HCT116 (cell line): ENCODE measurements at regions not wholly inside any gene's neighbourhood (a gene's known extent, or its start where the extent isn't known, plus 50 kb on each side); places are given as distances from the start of the nearest gene placed in this dataset.

ENCODE experiments used
- ATAC-seq: fragments of 200-7000 bp; cut with Tn5 transposase; 2 replicates; pipeline ENCODE4 v1.9.1; 2020; ENCODE audit warnings: mild to moderate bottlenecking, moderate library complexity
- BruUV-seq: library from RNA; stranded (reverse); fragments of 400-500 nt; replicated peaks from 2 replicates; lab custom pipeline; 2021; lab: Mats Ljungman, UMichigan
- CTCF ChIA-PET: fragments of 300-600 bp; sonication (Branson Sonifier 250); formaldehyde crosslinking; loops from one replicate; lab custom pipeline; 2021; ENCODE audit warnings: antibody characterized with exemption; lab: Charles Lee
- POLR2A ChIA-PET: fragments of 300-600, 350-600 bp; sonication (Branson Sonifier 250); formaldehyde crosslinking; loops from one replicate; lab custom pipeline; 2021; ENCODE audit warnings: antibody characterized with exemption; lab: Charles Lee
- RAD21 ChIA-PET, 2 experiments: fragments of 300-600 bp; sonication (Branson Sonifier 250); formaldehyde crosslinking; loops; one replicate each; lab custom pipeline; 2023; ENCODE audit warnings: low total read pairs in 2 of 2; ENCODE audit not compliant: uncharacterized antibody in 2 of 2, unreplicated experiment in 2 of 2, low non-redundant PET in 1 of 2; lab: Charles Lee
- DNase-seq: peaks from one replicate; pipeline ENCODE4 v3.0.0-alpha.2; 2010; ENCODE audit warnings: low read depth, low spot score
- H2AFZ ChIP-seq: fragments of 200-600 bp; shearing (Covaris generic), sonication (generic); 2 replicates; pipeline ENCODE4 v1.6.1; 2017; ENCODE audit warnings: low read depth, mixed run types, mixed read lengths, antibody characterized with exemption, low read length; ENCODE audit not compliant: poor library complexity, severe bottlenecking
- H3K27ac ChIP-seq: 2 replicates; pipeline ENCODE4 v1.5.1; 2012; ENCODE audit warnings: low read depth, low read length
- H3K27me3 ChIP-seq: fragments of 200-600 bp; sonication (generic); 2 replicates; pipeline ENCODE4 v1.6.1; 2016; ENCODE audit warnings: mixed run types, low read length, mixed read lengths; ENCODE audit not compliant: insufficient read depth
- H3K36me3 ChIP-seq, 2 experiments: fragments of 200-500 bp in 1 of 2; fragments of 200-600 bp in 1 of 2; sonication (Bioruptor generic) in 1 of 2; sonication (generic) in 1 of 2; 2 replicates each; pipeline versions ENCODE4 v1.5.1 to v1.6.1; 2014 to 2016; ENCODE audit warnings: low read length in 2 of 2, inconsistent platforms in 1 of 2, mixed read lengths in 1 of 2, mixed run types in 1 of 2; ENCODE audit not compliant: insufficient read depth in 2 of 2, control insufficient read depth in 1 of 2
- H3K4me1 ChIP-seq, 2 experiments: fragments of 200-600 bp in 1 of 2; sonication (generic) in 1 of 2; 2 replicates each; pipeline versions ENCODE4 v1.5.1 to v1.6.1; 2012 to 2017; ENCODE audit warnings: low read length in 2 of 2, inconsistent platforms in 1 of 2, mild to moderate bottlenecking in 1 of 2, mixed read lengths in 1 of 2, mixed run types in 1 of 2, moderate library complexity in 1 of 2; ENCODE audit not compliant: insufficient read depth in 2 of 2, control insufficient read depth in 1 of 2
- H3K4me2 ChIP-seq: fragments of 200-600 bp; sonication (generic); 2 replicates; pipeline ENCODE4 v1.6.1; 2017; ENCODE audit warnings: mixed run types, low read length, mixed read lengths
- H3K4me3 ChIP-seq, 2 experiments: fragments of 200-600 bp in 1 of 2; sonication (generic) in 1 of 2; replicated peaks in 1 of 2; 2 replicates each; pipeline ENCODE4 v1.5.1; 2011 to 2016; ENCODE audit warnings: low read length in 2 of 2, control low read depth in 1 of 2, low read depth in 1 of 2, mild to moderate bottlenecking in 1 of 2, mixed read lengths in 1 of 2, mixed run types in 1 of 2
- H3K79me2 ChIP-seq: fragments of 200-600 bp; sonication (generic); 2 replicates; pipeline ENCODE4 v1.6.1; 2017; ENCODE audit warnings: mild to moderate bottlenecking, mixed run types, low read length, moderate library complexity, mixed read lengths; ENCODE audit not compliant: insufficient read depth
- H3K9ac ChIP-seq: fragments of 200-600 bp; sonication (generic); 2 replicates; pipeline ENCODE4 v1.6.1; 2016; ENCODE audit warnings: low read length, mixed read lengths
- H3K9me2 ChIP-seq: fragments of 200-600 bp; sonication (generic), shearing (Covaris generic); 2 replicates; pipeline ENCODE4 v1.6.1; 2017; ENCODE audit warnings: mixed run types, mild to moderate bottlenecking, moderate library complexity; ENCODE audit not compliant: insufficient read depth
- H3K9me3 ChIP-seq, 2 experiments: fragments of 200-500 bp in 1 of 2; fragments of 200-600 bp in 1 of 2; sonication (Bioruptor generic) in 1 of 2; sonication (generic) in 1 of 2; 2 replicates each; pipeline ENCODE4 v1.6.1; 2014 to 2017; ENCODE audit warnings: low read length in 2 of 2, mixed read lengths in 2 of 2, inconsistent platforms in 1 of 2, low read depth in 1 of 2, mild to moderate bottlenecking in 1 of 2, mixed run types in 1 of 2, moderate library complexity in 1 of 2; ENCODE audit not compliant: control insufficient read depth in 1 of 2, insufficient read depth in 1 of 2
- H4K20me1 ChIP-seq: fragments of 200-600 bp; sonication (generic), shearing (Covaris generic); 2 replicates; pipeline ENCODE4 v1.6.1; 2017; ENCODE audit warnings: mixed run types, mild to moderate bottlenecking, moderate library complexity; ENCODE audit not compliant: insufficient read depth
- ATF3 ChIP-seq: IDR thresholded peaks from 2 replicates; pipeline ENCODE4 v1.6.1; 2012
- CBX3 ChIP-seq: IDR thresholded peaks from 2 replicates; pipeline ENCODE4 v1.6.1; 2012; ENCODE audit warnings: low read depth
- CEBPB ChIP-seq: IDR thresholded peaks from 2 replicates; pipeline ENCODE4 v1.6.1; 2012; ENCODE audit warnings: low read depth
- EZH2 ChIP-seq: fragments of 200-600 bp; sonication (generic); IDR thresholded peaks from 2 replicates; pipeline ENCODE4 v1.6.1; 2017; ENCODE audit warnings: antibody characterized with exemption, mixed run types
- MAX ChIP-seq: IDR thresholded peaks from 2 replicates; pipeline ENCODE4 v1.6.1; 2012
- POLR2A ChIP-seq: IDR thresholded peaks from 2 replicates; pipeline ENCODE4 v1.7.0; 2011; ENCODE audit warnings: borderline replicate concordance; ENCODE audit not compliant: insufficient read depth, insufficient read length; ENCODE audit errors: extremely low read depth
- RAD21 ChIP-seq: IDR thresholded peaks from 2 replicates; pipeline ENCODE4 v1.6.1; 2012; ENCODE audit warnings: low read depth, mild to moderate bottlenecking
- SP1 ChIP-seq: IDR thresholded peaks from 2 replicates; pipeline ENCODE4 v1.6.1; 2012; ENCODE audit warnings: low read depth
- SRF ChIP-seq: IDR thresholded peaks from 2 replicates; pipeline ENCODE4 v1.6.1; 2012; ENCODE audit warnings: low read depth
- TCF7L2 ChIP-seq: IDR thresholded peaks from 2 replicates; pipeline ENCODE4 v1.7.0; 2011; ENCODE audit warnings: borderline replicate concordance, inconsistent platforms; ENCODE audit not compliant: insufficient read depth, insufficient read length; ENCODE audit errors: extremely low read depth
- ZFX ChIP-seq: fragments of 450-650 bp; IDR thresholded peaks from 2 replicates; pipeline ENCODE4 v1.6.1; 2017
- intact Hi-C: fragments of 100-400 bp; cut with micrococcal nuclease; formaldehyde crosslinking; loops from 2 replicates; pipeline ENCODE4 v1.10.0; 2022
- TF ChIP-seq, protein P1 (sequence below): IDR thresholded peaks from 2 replicates; pipeline ENCODE4 v1.6.1; 2012; ENCODE audit warnings: low read depth

GRCh38 chr2:83386549-83386948 is 1072.5 kb downstream of the SUCLG1 start:
- Histone ChIP-seq H3K4me1 (no peaks in the 10 kb centered on the region), H3K4me2 (no peak overlapping the region), H3K4me3 (no peak overlapping the region), H3K9me3 (no peaks in the 10 kb centered on the region), H3K27me3 (no peaks in the 10 kb centered on the region), H3K27ac (no peak overlapping the region), H4K20me1 (no peaks in the 10 kb centered on the region), H3K79me2 (no peaks in the 10 kb centered on the region), H3K9ac (no peak overlapping the region), H3K9me2 (no peaks in the 10 kb centered on the region; the same call in 1 of the 2 replicates), H3K36me3 (no peaks in the 10 kb centered on the region), H2AFZ (peak overlapping the region; percentile 13)
- ChIA-PET CTCF (no interaction called here), POLR2A (no interaction called here), RAD21 (no interaction called here)
- DNase-seq (no peak), ATAC-seq (no peak)
- no peak for TF ChIP-seq CBX3
- TF ChIP-seq RAD21, result no peak
- TF ChIP-seq SRF, result no peak
- no peak for TF ChIP-seq ZFX
- TF ChIP-seq TCF7L2, result no peak
- no peak for TF ChIP-seq MAX
- no peak for TF ChIP-seq EZH2
- TF ChIP-seq, protein P1, sequence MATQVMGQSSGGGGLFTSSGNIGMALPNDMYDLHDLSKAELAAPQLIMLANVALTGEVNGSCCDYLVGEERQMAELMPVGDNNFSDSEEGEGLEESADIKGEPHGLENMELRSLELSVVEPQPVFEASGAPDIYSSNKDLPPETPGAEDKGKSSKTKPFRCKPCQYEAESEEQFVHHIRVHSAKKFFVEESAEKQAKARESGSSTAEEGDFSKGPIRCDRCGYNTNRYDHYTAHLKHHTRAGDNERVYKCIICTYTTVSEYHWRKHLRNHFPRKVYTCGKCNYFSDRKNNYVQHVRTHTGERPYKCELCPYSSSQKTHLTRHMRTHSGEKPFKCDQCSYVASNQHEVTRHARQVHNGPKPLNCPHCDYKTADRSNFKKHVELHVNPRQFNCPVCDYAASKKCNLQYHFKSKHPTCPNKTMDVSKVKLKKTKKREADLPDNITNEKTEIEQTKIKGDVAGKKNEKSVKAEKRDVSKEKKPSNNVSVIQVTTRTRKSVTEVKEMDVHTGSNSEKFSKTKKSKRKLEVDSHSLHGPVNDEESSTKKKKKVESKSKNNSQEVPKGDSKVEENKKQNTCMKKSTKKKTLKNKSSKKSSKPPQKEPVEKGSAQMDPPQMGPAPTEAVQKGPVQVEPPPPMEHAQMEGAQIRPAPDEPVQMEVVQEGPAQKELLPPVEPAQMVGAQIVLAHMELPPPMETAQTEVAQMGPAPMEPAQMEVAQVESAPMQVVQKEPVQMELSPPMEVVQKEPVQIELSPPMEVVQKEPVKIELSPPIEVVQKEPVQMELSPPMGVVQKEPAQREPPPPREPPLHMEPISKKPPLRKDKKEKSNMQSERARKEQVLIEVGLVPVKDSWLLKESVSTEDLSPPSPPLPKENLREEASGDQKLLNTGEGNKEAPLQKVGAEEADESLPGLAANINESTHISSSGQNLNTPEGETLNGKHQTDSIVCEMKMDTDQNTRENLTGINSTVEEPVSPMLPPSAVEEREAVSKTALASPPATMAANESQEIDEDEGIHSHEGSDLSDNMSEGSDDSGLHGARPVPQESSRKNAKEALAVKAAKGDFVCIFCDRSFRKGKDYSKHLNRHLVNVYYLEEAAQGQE, result no peak
- no peak for TF ChIP-seq SP1
- no peak for TF ChIP-seq CEBPB
- TF ChIP-seq POLR2A, result no peak
- TF ChIP-seq ATF3, result no peak
- BruUV-seq, result no TSS peak
- intact Hi-C loops, result no loop called here
